Activated effector memory CD4-positive, alpha-beta T cell treated with Interleukin-2 at 50 U/mL for 16 hours (primary cell): ENCODE measurements at regions not wholly inside any gene's neighbourhood (a gene's known extent, or its start where the extent isn't known, plus 50 kb on each side); places are given as distances from the start of the nearest gene placed in this dataset.
"Not testable (repeated sequence)": the region's sequence is repeated elsewhere in the genome, so short reads cannot be mapped to it uniquely, and the experiment has no call there.

ENCODE experiments used
- DNase-seq: peaks from one replicate; pipeline ENCODE4 v3.0.0-alpha.2; 2020

DNA sequence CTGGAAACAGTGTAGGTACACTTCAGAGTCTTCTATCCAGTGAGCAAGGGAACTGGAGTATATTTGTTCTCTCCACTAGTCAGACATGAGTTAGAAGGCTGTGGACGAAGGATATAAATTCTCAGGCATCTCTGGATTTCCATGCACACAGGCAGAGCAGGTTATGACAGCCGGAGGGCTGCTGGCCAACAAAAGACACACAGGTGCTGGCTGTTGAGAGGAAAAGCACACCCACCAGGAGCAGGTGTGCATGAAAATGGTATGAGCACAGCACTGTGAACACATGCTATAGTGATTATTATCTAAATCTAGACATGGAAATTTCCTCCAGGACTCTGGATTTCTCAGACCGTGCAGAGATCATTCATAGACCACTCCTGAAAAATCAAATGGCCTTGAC lies 444.7 kb upstream of the RPS6KA3 start:
- no peak for DNase-seq

DNA sequence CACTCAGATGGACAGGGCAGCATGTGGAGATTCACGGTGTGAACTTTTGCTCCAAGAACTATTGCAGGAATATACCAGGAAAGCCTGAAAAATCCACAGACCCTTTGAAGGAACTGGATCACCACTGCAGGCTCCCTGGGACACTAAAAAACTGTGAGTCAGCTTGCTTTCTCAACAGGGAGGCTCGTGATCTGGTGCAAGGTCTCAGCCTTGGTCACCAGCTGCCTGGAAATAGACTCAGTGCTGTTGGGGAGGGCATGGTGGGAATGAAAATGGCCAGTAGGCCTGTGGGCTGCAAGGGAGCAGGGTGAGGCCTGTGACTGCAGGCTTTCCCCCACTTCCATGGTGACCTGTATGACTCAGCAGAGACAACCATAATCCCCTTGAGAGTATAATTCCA lies 426.4 kb upstream of the RPS6KA3 start:
- DNase-seq: no peak

DNA sequence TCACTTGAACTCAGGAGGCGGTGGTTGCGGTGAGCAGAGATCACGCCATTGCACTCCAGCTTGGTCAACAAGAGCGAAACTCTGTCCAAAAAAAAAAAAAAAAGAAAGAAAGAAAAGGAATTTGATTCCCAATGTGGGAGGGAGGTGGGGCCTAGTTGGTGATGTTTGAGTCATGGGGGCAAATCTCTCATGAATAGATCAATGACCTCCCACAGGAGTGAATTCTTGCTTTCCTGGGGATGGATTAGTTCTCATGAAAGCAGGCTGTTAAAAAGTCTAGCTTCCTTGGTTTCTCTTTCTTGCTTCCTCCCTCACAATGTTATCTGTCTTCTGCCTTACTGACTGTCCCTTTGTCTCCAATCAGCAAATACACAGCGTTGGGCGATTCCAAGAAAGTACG lies 419.5 kb upstream of the RPS6KA3 start:
- DNase-seq: no peak

DNA sequence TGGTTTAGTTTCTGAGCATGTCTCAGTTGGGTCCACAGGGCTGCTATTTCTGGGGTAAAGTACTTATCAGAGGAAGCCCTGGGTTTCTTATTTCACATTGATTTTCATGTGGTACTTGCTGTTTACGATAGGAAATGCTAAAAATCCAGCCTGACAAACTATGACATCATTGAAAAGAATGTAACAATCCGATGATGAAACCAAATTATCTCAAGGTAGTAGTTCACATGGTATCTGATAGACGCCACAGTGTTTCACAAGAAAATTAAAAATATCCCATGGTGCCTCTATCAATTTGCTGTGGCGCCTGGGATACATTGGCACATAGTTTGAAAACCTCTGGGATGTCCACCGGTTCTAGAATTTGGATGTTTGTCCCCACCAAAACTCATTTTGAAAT lies 418.9 kb upstream of the RPS6KA3 start:
- no peak for DNase-seq

DNA sequence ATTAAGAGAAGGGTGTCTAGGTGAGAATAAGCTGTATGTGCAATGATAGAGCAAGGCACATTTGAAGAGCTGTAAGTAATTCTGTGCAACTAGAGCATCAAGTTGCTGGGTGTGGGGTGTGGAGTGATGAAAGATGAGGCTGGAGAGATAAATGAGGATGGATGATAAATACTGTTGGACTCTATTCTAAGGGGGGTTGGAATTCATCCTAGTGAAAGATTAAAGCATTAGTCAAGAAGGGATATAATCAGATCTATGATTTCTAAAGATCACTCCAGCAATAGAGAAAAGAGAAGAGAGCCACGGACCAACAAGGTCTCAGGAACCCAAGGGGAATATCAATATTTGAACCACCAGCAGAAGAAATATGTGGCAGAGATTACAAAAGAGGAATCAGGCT lies 415.0 kb upstream of the RPS6KA3 start:
- no peak for DNase-seq

DNA sequence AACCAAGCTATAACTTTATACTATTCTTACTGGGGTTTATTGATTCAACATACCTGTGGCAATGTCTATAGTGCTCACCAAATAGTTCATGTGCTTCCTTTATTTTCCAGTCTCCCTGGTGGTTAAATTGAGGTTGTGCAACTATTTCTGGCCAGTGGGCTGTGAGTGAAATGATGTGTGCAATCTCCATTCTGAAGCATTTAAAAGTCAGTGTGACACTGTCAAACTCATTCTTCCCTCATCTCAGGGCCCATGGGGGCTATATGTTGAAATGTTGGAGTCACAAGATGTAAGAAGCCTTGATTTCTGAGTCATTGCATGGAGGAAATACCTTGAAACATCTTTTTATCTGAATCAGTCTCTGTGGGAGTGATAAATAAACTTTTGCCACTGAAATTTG lies 414.3 kb upstream of the RPS6KA3 start:
- DNase-seq: no peak

DNA sequence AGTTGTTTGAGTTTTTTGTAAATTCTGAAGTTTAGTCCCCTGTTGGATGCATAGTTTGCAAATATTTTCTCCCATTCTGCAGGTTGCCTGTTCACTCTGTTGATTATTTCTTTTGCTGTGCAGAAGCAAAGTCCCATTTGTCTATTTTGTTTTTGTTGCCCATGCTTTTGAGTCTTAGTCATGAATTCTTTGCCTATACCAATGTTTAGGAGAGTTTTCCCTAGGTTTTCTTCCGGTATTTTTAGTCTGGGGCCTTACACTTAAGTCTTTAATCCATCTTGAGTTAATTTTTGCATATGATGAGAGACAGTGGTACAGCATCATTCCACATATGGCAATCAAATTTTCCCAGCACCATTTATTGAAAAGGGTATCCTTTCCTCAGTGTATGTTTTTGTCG lies 405.8 kb upstream of the RPS6KA3 start:
- no peak for DNase-seq

DNA sequence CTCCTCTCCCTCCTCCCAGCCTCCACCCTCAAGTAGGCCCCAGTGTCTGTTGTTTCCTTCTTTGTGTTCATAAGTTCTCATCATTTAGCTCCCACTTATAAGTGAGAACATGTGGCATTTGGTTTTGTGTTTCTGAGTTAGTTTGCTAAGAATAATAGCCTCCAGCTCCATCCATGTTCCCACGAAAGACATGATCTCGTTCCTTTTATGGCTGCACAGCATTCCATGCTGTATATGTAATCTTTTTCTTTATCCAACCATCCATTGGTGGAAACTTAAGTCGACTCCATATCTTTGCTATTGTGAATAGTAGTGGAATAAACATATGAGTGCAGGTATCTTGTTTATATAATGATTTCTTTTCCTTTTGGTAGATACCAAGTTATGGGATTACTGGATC lies 405.0 kb upstream of the RPS6KA3 start:
- not testable (repeated sequence) for DNase-seq

DNA sequence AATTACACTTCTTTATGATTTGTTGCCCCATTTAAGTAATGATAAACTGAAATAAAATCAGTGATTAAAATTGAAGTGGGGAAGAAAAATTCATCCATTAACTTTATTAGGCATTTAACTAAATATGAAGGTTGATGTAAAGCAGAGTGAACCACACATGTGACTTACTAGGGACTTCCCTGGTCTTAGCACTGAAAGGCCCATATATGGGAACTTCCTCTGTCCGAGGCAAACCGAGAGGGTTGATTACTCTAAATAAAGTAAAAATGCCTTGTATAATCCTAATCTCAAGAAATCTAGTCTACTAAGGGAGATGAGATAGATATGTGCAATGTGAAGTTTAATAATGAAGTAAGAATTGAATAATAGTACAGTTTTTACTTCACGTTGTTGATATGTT lies 403.9 kb upstream of the RPS6KA3 start:
- no peak for DNase-seq

DNA sequence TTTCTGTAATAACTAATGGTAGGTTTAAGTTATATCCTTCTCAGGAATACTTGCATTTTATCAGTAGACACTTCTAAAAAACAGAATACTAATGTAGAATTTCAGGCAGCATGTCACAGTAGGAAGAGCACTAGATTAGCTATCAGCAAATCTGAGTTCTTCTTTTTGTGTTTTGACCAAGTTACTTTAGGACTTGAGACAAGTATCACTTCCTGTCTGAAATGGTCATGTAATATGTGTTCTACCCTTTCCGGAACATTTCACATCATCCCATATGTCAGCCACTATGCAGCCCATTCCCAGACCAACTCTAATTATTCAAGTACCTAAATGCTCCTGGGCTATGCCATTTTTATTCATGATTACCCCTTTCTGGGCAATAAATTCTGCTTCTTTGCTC lies 401.8 kb upstream of the RPS6KA3 start:
- no peak for DNase-seq

DNA sequence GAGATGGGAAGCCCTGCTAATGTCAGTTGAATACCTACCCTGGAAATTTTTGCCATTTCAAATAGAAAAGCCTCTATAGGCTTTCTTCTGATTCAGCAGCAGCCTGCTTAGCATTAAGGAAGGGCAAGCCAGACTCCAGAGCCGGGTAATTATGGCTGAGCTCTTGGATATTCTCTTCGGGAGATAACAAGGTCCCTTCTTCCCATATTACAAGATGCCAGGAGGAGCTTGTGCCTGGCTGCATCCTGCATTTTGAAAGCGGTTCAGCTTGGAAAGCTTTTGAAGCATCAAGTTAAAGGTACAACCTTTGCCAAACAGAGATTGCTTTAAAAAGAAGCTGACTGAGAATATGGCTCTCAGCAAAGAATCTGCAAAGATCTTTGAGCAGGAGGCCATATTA lies 399.6 kb upstream of the RPS6KA3 start:
- no peak for DNase-seq

DNA sequence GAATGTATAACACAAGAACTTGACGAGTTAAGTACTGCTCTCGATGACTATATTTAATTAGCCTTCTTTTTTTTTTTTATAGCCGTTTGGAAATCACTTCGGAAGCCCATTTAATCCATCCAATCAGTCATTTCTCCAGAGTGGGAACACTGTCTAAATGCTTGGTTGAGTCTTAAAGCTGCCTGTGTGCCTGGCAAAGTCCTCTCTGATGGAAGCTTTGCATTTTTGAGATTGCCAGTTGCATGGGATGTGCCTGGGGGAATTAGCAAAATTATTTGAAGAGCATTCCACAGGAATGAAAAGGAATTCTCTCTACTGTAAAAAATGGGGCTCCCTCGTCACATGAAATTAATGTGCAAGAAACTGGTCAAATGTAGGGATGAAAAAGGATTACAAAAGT lies 398.8 kb upstream of the RPS6KA3 start:
- no peak for DNase-seq

DNA sequence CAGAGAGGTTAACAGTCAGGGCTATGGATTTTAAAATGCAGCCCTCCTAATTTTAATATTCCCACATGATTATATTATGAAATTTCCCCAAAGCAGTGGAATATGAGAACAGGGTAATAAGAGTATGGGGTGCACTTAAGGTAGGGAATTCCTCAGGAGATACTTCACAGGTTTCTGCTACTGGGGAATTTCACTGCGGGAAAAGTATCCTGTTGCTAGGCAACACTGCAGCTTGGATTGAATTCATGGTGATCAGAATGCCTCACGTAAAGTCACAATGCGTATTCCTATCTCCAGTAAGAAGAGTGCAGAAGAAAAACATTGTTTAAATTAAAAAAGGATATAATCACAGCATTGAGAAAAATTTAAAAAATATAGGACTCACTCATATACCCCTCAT lies 398.1 kb upstream of the RPS6KA3 start:
- no peak for DNase-seq

DNA sequence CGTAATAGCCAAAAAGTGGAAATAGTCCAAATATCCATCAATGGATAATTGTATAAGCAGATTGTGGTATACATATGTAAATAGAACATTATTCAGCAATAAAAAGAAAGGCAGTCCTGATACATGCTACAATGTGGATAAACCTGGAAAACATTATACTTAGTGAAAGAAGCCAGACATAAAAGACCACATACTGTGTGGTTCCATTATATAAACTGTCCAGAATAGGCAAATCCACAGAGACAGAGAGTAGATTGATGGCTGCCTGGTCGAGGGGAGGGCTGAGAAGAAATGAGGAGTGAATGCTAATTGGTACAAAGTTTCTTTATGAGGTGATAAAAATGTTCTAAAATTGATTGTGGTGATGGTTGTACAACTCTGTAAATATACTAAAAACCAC lies 397.4 kb upstream of the RPS6KA3 start:
- no peak for DNase-seq

DNA sequence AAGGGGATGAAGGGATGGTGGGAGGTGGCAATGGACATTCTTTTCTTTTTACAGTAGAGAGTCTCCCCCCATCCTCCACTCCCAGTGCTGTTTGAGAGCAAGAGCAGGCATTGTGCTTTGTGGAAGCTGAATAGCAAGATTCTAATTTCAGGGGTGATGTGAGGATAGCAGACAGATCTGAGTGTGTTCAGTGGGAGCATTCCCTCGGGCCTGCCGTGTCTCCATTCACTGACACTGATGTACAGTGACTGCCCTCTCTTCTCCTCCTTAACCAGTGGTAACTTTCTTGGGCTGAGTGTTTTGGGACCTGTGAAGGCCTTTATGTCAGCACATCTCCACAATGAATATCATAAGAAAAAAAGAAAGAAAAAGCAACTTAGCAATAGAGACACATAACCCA lies 396.6 kb upstream of the RPS6KA3 start:
- no peak for DNase-seq

DNA sequence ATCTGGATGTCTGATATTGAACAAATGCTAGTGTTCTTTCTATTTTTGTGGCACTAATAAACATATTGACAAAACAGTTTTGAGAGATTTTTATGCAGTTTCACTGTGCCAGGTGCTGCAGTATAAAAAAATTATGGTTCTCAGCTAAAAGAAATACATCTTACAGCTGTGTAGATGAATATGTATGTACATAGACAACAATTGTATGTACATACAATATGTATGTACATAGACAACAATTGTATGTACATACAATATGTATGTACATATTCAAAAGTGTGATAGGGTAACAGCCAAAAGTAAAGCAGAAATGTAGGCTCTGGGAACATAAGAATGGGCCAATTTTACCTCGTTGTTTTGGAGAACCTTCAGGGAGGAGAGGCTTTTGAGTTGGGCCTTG lies 390.0 kb upstream of the RPS6KA3 start:
- DNase-seq: no peak

DNA sequence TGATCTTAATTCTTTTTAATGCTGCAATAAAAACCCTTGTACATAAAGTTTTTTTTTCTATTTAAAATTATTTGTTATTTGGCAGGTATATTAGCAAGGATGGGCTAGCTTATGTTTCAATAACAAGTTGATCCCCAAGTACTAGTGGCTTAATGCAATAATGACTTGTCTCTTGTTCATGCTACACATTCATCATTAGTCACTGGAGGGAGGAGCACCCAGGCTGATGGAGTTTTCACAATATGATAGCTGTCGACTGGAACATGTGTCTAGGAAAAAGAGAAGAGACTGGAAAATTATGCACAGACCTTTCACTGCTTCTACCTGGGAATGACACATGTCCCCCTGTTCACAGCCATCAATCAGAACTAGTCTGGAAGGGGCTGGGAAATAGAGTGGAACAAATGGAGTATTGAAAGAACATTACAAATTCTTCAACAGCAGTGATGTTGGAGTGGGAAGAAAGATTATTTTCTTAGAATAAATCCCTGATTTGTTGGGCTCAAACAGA lies 387.9 kb upstream of the RPS6KA3 start:
- DNase-seq: no peak

DNA sequence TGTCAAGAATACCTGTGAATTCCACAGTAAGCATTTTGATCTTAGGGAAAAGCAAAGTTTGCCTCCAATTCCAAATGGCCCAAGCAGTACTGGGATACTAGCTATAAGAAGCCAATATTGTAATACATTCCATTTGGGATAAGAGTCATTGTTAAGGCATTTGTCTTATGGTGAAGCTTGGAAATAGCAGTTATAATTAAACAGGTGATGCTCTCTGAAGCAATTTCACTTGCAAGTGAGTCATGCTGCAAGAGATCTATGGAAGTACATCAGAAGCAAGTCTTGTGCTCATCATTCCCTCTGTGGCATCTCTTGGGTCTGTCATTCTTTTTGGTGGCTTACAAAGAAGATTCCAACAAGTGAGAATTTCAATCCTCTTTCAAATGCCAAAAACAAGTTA lies 386.4 kb upstream of the RPS6KA3 start:
- DNase-seq: no peak

DNA sequence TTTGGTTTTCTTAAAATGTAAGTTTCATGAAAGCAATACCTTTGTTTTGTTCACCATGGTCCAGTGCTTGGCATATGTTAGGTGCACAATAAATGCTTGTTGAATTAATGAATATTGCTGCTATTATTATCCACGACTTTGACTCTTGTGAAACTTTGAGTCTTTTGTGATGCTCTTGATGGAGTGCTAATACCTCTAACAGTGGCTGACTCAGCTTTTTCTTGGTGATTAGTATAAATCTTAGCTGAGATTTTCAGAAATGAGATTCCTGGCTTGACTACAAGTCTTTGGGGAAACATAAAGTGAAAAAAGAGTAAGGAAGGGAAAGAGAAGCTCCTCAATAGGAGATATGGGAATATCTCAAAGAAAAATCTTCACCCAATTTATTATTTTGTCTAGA lies 375.2 kb upstream of the RPS6KA3 start:
- no peak for DNase-seq

DNA sequence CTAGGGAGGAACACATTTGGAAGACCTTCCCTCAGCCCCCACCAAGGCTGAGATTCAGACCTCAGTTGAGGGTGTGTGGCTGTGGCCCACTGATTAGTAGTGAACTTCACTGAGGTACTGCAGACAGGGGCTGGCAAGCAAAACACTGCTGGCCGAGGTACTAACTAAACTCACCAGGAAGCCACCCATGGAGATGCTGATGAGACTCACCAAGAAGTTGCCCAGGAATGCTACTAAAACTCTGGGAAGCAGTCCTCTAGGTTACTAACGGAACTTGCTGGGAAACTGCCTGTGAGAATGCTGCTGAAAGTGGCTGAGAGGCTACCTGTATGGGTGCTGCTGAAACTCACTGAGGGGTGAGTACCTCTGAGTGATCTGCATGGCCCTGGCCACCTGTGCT lies 372.4 kb upstream of the RPS6KA3 start:
- DNase-seq: no peak

DNA sequence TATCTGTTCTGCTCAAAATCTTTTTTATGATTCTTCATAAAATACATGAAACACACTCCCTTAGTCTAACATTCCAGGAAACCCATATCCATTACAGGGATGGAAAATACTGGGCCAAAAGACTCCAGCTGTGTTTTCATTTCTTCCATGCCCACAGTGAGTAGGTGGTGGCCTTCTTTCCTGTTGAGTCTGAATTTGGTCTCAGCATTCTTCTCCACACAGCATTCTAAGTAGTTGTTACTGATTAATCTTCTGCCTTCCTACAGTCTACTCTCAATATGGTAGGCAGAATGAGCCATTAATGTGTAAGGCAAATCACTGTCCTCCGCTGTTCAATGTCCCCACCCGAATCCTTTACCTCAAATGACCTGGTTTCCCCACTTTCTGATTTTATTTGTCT lies 370.6 kb upstream of the RPS6KA3 start:
- DNase-seq: no peak

DNA sequence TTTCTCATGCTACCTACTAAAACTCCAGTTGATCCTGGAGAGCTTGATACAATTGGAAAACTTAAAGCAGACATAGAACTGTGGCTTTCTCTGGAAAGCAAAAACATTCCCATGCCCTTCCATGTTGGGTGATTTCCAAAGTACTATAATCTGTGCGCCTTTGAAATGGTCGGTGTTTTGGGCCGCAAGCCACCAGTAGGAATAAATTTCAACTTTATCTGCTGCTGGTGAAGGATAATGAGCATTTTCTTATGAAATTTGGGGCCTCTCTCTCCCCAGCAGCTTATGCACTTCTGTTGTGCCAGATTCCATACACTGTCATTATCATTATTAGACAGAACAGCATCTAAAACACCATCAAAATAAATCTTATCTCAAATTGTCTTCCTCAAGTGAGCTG lies 366.7 kb upstream of the RPS6KA3 start:
- DNase-seq: no peak

DNA sequence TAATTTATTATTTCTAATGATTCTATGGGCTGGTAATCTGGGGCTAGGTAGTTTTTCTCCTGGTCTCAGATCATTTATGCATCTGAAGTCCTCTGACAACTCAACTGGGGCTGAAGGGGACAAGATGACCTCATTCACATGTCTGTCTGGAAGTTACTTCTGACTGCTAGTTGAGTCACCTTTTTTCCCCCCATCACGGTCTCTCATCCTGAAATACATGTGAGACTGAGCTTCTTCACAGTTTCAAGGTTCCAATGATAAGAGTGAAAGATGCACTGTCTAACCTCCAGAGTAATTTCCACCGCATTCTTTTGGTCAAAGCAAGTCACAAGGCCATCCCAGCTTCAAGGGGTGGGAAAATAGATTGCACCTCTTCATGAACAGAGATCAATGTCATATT lies 356.7 kb upstream of the RPS6KA3 start:
- no peak for DNase-seq

DNA sequence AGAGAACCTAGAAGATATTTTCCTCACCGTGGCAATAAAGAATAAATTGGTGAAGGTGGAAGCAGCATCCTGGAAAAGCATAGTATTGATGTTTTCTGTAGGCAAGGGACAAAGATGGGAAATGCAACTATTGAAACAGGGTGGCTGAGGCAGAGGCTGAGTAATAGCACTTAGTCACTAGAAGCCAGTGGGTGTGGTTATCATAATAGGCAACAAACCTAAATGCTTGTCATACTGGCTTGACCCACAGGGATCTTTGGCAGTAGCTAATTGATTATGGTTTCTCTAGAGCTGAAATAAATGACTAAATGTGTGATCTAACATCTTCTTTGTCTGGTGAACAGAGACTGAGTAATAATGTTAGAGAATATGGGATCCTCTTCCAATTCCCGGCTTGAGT lies 353.6 kb upstream of the RPS6KA3 start:
- no peak for DNase-seq

DNA sequence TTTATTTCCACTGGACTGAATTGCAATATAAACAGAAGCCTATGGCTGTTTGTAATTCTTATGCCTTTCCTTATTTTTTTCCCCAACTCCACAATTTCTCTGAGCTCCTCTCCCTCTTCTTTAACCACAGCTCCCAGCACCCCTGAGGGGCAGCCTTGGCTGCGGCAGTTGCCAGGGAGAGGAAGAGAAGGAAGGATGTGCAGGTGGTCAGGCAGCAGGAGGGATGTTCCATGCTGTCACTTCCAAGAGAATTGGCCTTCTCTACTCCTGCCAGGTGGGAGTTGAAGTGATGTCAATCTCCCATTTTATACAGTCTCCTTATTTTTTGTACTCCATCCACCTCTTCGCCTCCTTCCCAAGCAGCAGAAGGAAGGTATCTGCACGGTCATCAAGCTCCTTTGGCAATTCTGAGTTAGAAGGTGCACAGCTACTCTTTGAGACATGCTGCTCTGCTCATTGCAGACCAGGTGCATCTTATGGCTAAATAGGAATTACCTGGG lies 343.3 kb upstream of the RPS6KA3 start:
- no peak for DNase-seq

DNA sequence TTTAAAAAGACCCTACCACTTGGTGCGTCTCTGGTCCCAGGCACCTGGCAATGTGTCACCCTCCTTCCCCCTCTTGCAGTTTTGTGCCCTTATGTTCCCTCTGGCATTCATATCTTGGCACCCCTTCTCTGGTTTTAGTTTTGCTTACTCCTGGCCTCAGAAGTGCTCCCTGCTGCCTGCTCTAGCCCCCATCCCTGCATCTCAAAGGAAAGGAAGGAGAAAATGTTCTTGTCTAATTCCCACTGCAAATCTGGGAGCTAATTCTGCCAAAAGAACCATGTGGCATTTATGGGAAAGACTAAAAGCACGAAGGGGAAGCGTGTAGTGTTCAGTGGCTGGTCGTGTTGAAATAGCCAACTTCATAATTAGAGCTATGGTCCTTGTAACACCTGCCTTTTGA lies 340.1 kb upstream of the RPS6KA3 start:
- DNase-seq: no peak
